ENCODE measurements at regions not wholly inside any gene's neighbourhood (a gene's known extent, or its start where the extent isn't known, plus 50 kb on each side); places are given as distances from the start of the nearest gene placed in this dataset.

- DNase-seq (ENCODE audit: low spot score), result no peak
Measured at GRCh38 chr2:149743842-149744448, 156.4 kb upstream of the MMADHC start.

GRCh38 chr2:149741646-149742045, 154.1 kb upstream of the MMADHC start:
- DNase-seq (ENCODE audit: low spot score), result no peak

- DNase-seq (ENCODE audit: low spot score), result no peak
Measured at GRCh38 chr2:149740490-149740889, 152.9 kb upstream of the MMADHC start.

GRCh38 chr2:149739883-149740265, 152.3 kb upstream of the MMADHC start:
- no peak for DNase-seq (ENCODE audit: low spot score)

GRCh38 chr2:149739171-149739882, 151.8 kb upstream of the MMADHC start:
- no peak for DNase-seq (ENCODE audit: low spot score)

- DNase-seq (ENCODE audit: low spot score), result no peak
Measured at GRCh38 chr2:149738767-149739166, 151.2 kb upstream of the MMADHC start.

- no peak for DNase-seq (ENCODE audit: low spot score)
Measured at GRCh38 chr2:149737896-149738295, 150.3 kb upstream of the MMADHC start.

GRCh38 chr2:149735237-149735958, 147.8 kb upstream of the MMADHC start:
- DNase-seq (ENCODE audit: low spot score), result no peak

GRCh38 chr2:149733936-149734685, 146.5 kb upstream of the MMADHC start:
- no peak for DNase-seq (ENCODE audit: low spot score)

GRCh38 chr2:149732730-149733290, 145.2 kb upstream of the MMADHC start:
- no peak for DNase-seq (ENCODE audit: low spot score)

GRCh38 chr2:149732001-149732685, 144.6 kb upstream of the MMADHC start:
- DNase-seq (ENCODE audit: low spot score), result no peak

- peak; percentile 7 for DNase-seq (ENCODE audit: low spot score)
Measured at GRCh38 chr2:149731079-149731478, 143.5 kb upstream of the MMADHC start.

GRCh38 chr2:149729586-149729985, 142.0 kb upstream of the MMADHC start:
- DNase-seq (ENCODE audit: low spot score), result no peak

GRCh38 chr2:149727927-149728326, 140.4 kb upstream of the MMADHC start:
- DNase-seq (ENCODE audit: low spot score), result no peak

- DNase-seq (ENCODE audit: low spot score), result no peak
Measured at GRCh38 chr2:149725234-149725633, 137.7 kb upstream of the MMADHC start.

GRCh38 chr2:149724091-149724490, 136.5 kb upstream of the MMADHC start:
- no peak for DNase-seq (ENCODE audit: low spot score)

GRCh38 chr2:149720615-149721014, 133.0 kb upstream of the MMADHC start:
- no peak for DNase-seq (ENCODE audit: low spot score)

GRCh38 chr2:149719695-149720094, 132.1 kb upstream of the MMADHC start:
- DNase-seq (ENCODE audit: low spot score), result no peak

GRCh38 chr2:149716687-149717086, 129.1 kb upstream of the MMADHC start:
- no peak for DNase-seq (ENCODE audit: low spot score)

- no peak for DNase-seq (ENCODE audit: low spot score)
Measured at GRCh38 chr2:149715894-149716293, 128.3 kb upstream of the MMADHC start.

- DNase-seq (ENCODE audit: low spot score), result no peak
Measured at GRCh38 chr2:149715005-149715592, 127.5 kb upstream of the MMADHC start.
